ENCODE measurements at regions not wholly inside any gene's neighbourhood (a gene's known extent, or its start where the extent isn't known, plus 50 kb on each side); places are given as distances from the start of the nearest gene placed in this dataset.
"Not testable (repeated sequence)": the region's sequence is repeated elsewhere in the genome, so short reads cannot be mapped to it uniquely, and the experiment has no call there.

- DNase-seq (ENCODE audit: low read depth in 2 of 2): no peak
Measured at GRCh38 chr15:58361273-58361759, 70.5 kb upstream of the LIPC start.

GRCh38 chr15:58362262-58362922 is 69.4 kb upstream of the LIPC start:
- no peak for DNase-seq (ENCODE audit: low read depth in 2 of 2)

GRCh38 chr15:58363118-58363517 is 68.7 kb upstream of the LIPC start:
- not testable (repeated sequence) for DNase-seq (ENCODE audit: low read depth in 2 of 2)

- not testable (repeated sequence) for DNase-seq (ENCODE audit: low read depth in 2 of 2)
Measured at GRCh38 chr15:58363673-58364072, 68.1 kb upstream of the LIPC start.

GRCh38 chr15:58365098-58365497 is 66.7 kb upstream of the LIPC start:
- DNase-seq (ENCODE audit: low read depth in 2 of 2): not testable (repeated sequence)

- no peak for DNase-seq (ENCODE audit: low read depth in 2 of 2)
Measured at GRCh38 chr15:58369261-58369701, 62.5 kb upstream of the LIPC start.

- DNase-seq (ENCODE audit: low read depth in 2 of 2): no peak
Measured at GRCh38 chr15:58369956-58370355, 61.8 kb upstream of the LIPC start.

- DNase-seq (ENCODE audit: low read depth in 2 of 2): no peak
Measured at GRCh38 chr15:58374147-58374546, 57.6 kb upstream of the LIPC start.

GRCh38 chr15:58377193-58377592 is 54.6 kb upstream of the LIPC start:
- DNase-seq (ENCODE audit: low read depth in 2 of 2): no peak

GRCh38 chr15:58378241-58379085 is 53.3 kb upstream of the LIPC start:
- DNase-seq (ENCODE audit: low read depth in 2 of 2): no peak

GRCh38 chr15:58379454-58379853 is 52.3 kb upstream of the LIPC start:
- not testable (repeated sequence) for DNase-seq (ENCODE audit: low read depth in 2 of 2)

GRCh38 chr15:58380280-58380945 is 51.4 kb upstream of the LIPC start:
- no peak for DNase-seq (ENCODE audit: low read depth in 2 of 2)

GRCh38 chr15:58381697-58382096 is 50.1 kb upstream of the LIPC start:
- no peak for DNase-seq (ENCODE audit: low read depth in 2 of 2)

Measured in activated CD8-positive, alpha-beta memory T cell treated with anti-CD3 and anti-CD28 coated beads for 4 hours (primary cell).